ENCODE measurements at regions not wholly inside any gene's neighbourhood (a gene's known extent, or its start where the extent isn't known, plus 50 kb on each side); places are given as distances from the start of the nearest gene placed in this dataset.

DNA sequence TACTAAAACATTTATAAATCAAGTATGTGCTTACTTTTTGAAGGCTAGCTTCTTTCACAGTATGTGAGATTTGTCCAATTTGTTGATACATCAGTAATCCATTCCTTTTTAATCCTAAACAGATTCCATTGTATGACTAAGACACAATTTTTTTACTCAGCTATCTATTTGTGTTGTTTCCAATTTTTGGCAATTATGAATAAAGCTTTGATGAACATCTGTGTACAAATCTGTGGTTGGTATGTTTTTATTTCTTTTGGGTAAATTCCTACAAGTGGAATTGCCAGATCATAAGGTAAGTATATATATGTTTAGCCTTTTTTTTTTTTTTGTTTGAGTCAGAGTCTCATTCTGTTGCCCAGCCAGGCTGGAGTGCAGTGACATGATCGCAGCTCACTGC lies 56.2 kb upstream of the VEPH1 start:
- TF ChIP-seq, protein P1, sequence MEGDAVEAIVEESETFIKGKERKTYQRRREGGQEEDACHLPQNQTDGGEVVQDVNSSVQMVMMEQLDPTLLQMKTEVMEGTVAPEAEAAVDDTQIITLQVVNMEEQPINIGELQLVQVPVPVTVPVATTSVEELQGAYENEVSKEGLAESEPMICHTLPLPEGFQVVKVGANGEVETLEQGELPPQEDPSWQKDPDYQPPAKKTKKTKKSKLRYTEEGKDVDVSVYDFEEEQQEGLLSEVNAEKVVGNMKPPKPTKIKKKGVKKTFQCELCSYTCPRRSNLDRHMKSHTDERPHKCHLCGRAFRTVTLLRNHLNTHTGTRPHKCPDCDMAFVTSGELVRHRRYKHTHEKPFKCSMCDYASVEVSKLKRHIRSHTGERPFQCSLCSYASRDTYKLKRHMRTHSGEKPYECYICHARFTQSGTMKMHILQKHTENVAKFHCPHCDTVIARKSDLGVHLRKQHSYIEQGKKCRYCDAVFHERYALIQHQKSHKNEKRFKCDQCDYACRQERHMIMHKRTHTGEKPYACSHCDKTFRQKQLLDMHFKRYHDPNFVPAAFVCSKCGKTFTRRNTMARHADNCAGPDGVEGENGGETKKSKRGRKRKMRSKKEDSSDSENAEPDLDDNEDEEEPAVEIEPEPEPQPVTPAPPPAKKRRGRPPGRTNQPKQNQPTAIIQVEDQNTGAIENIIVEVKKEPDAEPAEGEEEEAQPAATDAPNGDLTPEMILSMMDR (IDR thresholded peaks at IDR 0.05) = no peak
- no peak for TF ChIP-seq POLR2A (IDR thresholded peaks at IDR 0.05)
- TF ChIP-seq POLR2AphosphoS5 (IDR thresholded peaks at IDR 0.05) = no peak

Measured in prostate gland (tissue), 2 donors.